Gastrocnemius medialis (tissue), 4 donors: ENCODE measurements at regions not wholly inside any gene's neighbourhood (a gene's known extent, or its start where the extent isn't known, plus 50 kb on each side); places are given as distances from the start of the nearest gene placed in this dataset.
"Not testable (repeated sequence)": the region's sequence is repeated elsewhere in the genome, so short reads cannot be mapped to it uniquely, and the experiment has no call there.

Experiments
- ATAC-seq, 2 donors: fragments of 150-250 bp; one replicate each; pipeline ENCODE4 v1.9.1; 2016
- DNase-seq, 2 donors: peaks; one replicate each; pipeline ENCODE4 v3.0.0-alpha.2; 2019
- H3K27ac ChIP-seq, 4 donors: fragments of 200-600 bp; sonication (generic); 1 replicate in 1 of 4; 2 replicates in 3 of 4; pipeline ENCODE4 v1.5.1; 2016 to 2018; ENCODE audit warnings: mild to moderate bottlenecking in 2 of 4, moderate library complexity in 1 of 4
- H3K27me3 ChIP-seq, 3 donors: fragments of 200-600 bp; sonication (generic) in 2 of 3; 1 replicate in 1 of 3; 2 replicates in 2 of 3; pipeline versions ENCODE4 v1.5.1 to v1.6.0; 2016 to 2019; ENCODE audit warnings: mild to moderate bottlenecking in 1 of 3, moderate library complexity in 1 of 3
- H3K36me3 ChIP-seq, 2 donors: fragments of 200-600 bp; sonication (generic) in 1 of 2; one replicate each; pipeline ENCODE4 v1.5.1; 2017 to 2018
- H3K4me1 ChIP-seq, 2 donors: fragments of 200-600 bp; sonication (generic) in 1 of 2; one replicate each; pipeline ENCODE4 v1.5.1; 2016 to 2017; ENCODE audit warnings: mild to moderate bottlenecking in 2 of 2
- H3K4me3 ChIP-seq, 4 donors: fragments of 200-600 bp; sonication (generic) in 3 of 4; 1 replicate in 1 of 4; 2 replicates in 3 of 4; pipeline ENCODE4 v1.5.1; 2016 to 2019; ENCODE audit warnings: mild to moderate bottlenecking in 2 of 4
- H3K9me3 ChIP-seq, 3 donors: fragments of 200-600 bp; sonication (generic) in 2 of 3; 1 replicate in 1 of 3; 2 replicates in 2 of 3; pipeline ENCODE4 v1.5.1; 2016 to 2019
- POLR2A ChIP-seq, 2 donors: fragments of 450-650 bp; IDR thresholded peaks; one replicate each; pipeline ENCODE4 v1.6.1; 2017; ENCODE audit warnings: antibody characterized with exemption in 2 of 2, mild to moderate bottlenecking in 2 of 2, moderate library complexity in 2 of 2
- in situ Hi-C, 4 donors: fragments of 200-750 bp; cut with MboI; loops; one replicate each; pipeline versions ENCODE4 v1.15.0 to v1.8.0; 2017; ENCODE audit warnings: low sequenced_read_pairs in 4 of 4
- intact Hi-C: fragments of 100-400 bp; cut with DNase I; formaldehyde crosslinking; loops from one replicate; pipeline ENCODE4 v1.15.1; 2023; ENCODE audit warnings: low total_unique reads
- TF ChIP-seq, protein P1 (sequence below), 5 experiments: fragments of 450-650 bp in 3 of 5; fragments of 200-600 bp in 2 of 5; sonication (generic) in 2 of 5; IDR thresholded peaks in 4 of 5; conservative IDR thresholded peaks in 1 of 5; 1 replicate in 4 of 5; 2 replicates in 1 of 5; pipeline ENCODE4 v1.5.1; 2016 to 2019; ENCODE audit warnings: antibody characterized with exemption in 5 of 5, mild to moderate bottlenecking in 3 of 5, moderate library complexity in 3 of 5

DNA sequence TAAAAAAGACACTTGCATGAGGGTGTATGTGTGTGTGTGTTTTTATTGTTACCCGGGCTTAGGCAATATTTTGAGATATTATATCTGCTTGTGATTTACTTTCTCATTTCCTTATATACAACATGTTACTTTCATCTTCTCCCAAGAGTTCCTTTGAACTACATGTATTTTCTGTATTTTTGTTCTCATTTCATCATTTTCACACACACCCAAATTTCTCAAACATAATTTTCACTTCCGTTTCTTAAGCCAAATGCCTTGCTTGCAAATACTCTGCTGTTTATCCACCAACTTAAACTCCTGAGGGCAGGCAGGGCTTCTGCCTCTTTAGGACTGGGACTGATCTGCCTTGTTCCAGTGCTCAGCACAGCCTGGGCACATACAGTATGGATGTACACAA, 69.3 kb upstream of the FYN start:
- H3K9me3 ChIP-seq: no peaks in the 10 kb centered on the region
- in situ Hi-C loops: no loop called here
- no peak for DNase-seq
- no peak for ATAC-seq
- no peak overlapping the region for H3K4me3 ChIP-seq
- no peaks in the 10 kb centered on the region for H3K36me3 ChIP-seq
- H3K27me3 ChIP-seq: no peaks in the 10 kb centered on the region
- H3K27ac ChIP-seq: no peak overlapping the region
- TF ChIP-seq POLR2A (IDR thresholded peaks at IDR 0.05): no peak
- TF ChIP-seq, protein P1, sequence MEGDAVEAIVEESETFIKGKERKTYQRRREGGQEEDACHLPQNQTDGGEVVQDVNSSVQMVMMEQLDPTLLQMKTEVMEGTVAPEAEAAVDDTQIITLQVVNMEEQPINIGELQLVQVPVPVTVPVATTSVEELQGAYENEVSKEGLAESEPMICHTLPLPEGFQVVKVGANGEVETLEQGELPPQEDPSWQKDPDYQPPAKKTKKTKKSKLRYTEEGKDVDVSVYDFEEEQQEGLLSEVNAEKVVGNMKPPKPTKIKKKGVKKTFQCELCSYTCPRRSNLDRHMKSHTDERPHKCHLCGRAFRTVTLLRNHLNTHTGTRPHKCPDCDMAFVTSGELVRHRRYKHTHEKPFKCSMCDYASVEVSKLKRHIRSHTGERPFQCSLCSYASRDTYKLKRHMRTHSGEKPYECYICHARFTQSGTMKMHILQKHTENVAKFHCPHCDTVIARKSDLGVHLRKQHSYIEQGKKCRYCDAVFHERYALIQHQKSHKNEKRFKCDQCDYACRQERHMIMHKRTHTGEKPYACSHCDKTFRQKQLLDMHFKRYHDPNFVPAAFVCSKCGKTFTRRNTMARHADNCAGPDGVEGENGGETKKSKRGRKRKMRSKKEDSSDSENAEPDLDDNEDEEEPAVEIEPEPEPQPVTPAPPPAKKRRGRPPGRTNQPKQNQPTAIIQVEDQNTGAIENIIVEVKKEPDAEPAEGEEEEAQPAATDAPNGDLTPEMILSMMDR (IDR thresholded peaks at IDR 0.05 in 4 of 5, conservative IDR thresholded peaks at IDR 0.05 in 1 of 5): no peak
- H3K4me1 ChIP-seq: no peaks in the 10 kb centered on the region
- intact Hi-C loops: no loop called here

DNA sequence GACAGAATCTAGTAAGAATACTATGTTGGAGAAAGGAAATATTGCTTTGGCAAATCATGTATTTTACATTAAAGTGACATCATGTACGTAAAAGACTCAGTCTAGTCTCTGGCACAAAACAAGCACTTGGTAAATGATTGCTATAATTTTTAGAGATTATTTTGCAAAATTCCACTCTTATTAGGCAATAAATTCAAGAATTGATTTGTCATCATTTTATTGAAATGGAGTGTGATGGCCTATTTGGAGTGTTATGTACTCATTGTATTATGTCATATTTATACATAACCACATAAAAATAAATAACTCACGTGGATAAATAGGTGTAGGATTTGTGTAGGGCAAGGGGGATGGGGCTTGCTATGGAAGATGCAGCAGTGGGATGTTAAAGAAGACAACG, 70.0 kb upstream of the FYN start:
- H3K36me3 ChIP-seq: no peaks in the 10 kb centered on the region
- H3K27me3 ChIP-seq: no peaks in the 10 kb centered on the region
- H3K4me1 ChIP-seq: no peaks in the 10 kb centered on the region
- H3K4me3 ChIP-seq: no peak overlapping the region
- no peak overlapping the region for H3K27ac ChIP-seq
- TF ChIP-seq, protein P1 (IDR thresholded peaks at IDR 0.05 in 4 of 5, conservative IDR thresholded peaks at IDR 0.05 in 1 of 5): no peak
- TF ChIP-seq POLR2A (IDR thresholded peaks at IDR 0.05): no peak
- in situ Hi-C loops (no loop called here), intact Hi-C loops (no loop called here)
- DNase-seq: no peak
- no peak for ATAC-seq
- no peaks in the 10 kb centered on the region for H3K9me3 ChIP-seq

GRCh38 chr6:111943726-111944125, 70.5 kb upstream of the FYN start:
- TF ChIP-seq POLR2A (IDR thresholded peaks at IDR 0.05): no peak
- TF ChIP-seq, protein P1 (IDR thresholded peaks at IDR 0.05 in 4 of 5, conservative IDR thresholded peaks at IDR 0.05 in 1 of 5): no peak
- ATAC-seq (no peak), DNase-seq (no peak)
- H3K27ac ChIP-seq: no peak overlapping the region
- H3K4me1 ChIP-seq: no peaks in the 10 kb centered on the region
- H3K36me3 ChIP-seq: no peaks in the 10 kb centered on the region
- no peaks in the 10 kb centered on the region for H3K9me3 ChIP-seq
- in situ Hi-C loops: no loop called here
- no peak overlapping the region for H3K4me3 ChIP-seq
- H3K27me3 ChIP-seq: no peaks in the 10 kb centered on the region
- intact Hi-C loops: no loop called here

DNA sequence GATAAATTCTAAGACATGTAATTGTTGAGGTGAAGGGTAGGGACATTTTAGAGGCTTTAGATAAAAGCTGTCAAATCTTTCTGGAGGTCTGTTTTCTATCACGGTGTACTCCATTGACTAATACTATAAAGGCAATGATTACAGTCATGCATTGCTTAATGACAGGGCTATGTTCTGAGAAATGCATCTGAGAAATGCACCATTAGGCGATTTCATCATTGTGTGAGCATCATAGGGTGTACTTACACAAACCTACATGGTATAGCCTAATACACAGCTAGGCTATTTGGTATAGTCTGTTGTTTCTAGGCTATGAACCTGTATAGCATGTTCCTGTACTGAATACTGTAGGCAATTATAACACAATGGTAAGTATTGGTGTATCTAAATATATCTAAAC, 71.3 kb upstream of the FYN start:
- TF ChIP-seq, protein P1 (IDR thresholded peaks at IDR 0.05 in 4 of 5, conservative IDR thresholded peaks at IDR 0.05 in 1 of 5): no peak
- TF ChIP-seq POLR2A (IDR thresholded peaks at IDR 0.05): no peak
- Histone ChIP-seq H3K27ac (no peak overlapping the region), H3K4me3 (no peak overlapping the region), H3K36me3 (no peaks in the 10 kb centered on the region), H3K4me1 (no peaks in the 10 kb centered on the region), H3K27me3 (no peaks in the 10 kb centered on the region), H3K9me3 (no peaks in the 10 kb centered on the region)
- in situ Hi-C loops: no loop called here
- ATAC-seq (no peak), DNase-seq (no peak)
- intact Hi-C loops: no loop called here

DNA sequence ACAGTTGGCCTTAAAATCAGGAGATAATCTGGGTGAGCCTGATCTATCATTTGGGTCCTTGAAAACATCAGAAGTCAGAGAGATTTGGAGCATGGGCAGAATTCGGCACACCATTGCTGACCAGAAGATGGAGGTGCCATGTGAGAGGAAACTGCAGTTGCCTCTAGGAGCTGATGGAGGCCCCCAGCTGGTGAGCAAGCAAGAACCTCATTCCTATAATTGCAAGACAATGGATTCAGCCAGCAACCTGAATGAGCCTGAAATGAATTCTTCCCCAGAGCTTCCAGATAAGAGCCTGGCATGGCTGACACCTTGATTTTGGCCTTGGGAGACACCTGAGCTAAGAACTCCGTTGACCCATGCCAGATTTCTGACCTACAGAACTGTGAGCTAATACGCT, 76.3 kb upstream of the FYN start:
- H3K36me3 ChIP-seq: no peaks in the 10 kb centered on the region
- H3K27me3 ChIP-seq: peaks cover 0 to 5% (median 3%) of the 10 kb centered on the region in 3 donors
- no peak overlapping the region for H3K4me3 ChIP-seq
- DNase-seq: no peak
- H3K4me1 ChIP-seq: no peaks in the 10 kb centered on the region
- H3K9me3 ChIP-seq: no peaks in the 10 kb centered on the region
- TF ChIP-seq POLR2A (IDR thresholded peaks at IDR 0.05): no peak
- TF ChIP-seq, protein P1 (IDR thresholded peaks at IDR 0.05 in 4 of 5, conservative IDR thresholded peaks at IDR 0.05 in 1 of 5): no peak
- no peak overlapping the region for H3K27ac ChIP-seq
- in situ Hi-C loops (no loop called here), intact Hi-C loops (no loop called here)
- ATAC-seq: no peak

- H3K36me3 ChIP-seq, DNase-seq, H3K27me3 ChIP-seq, H3K27ac ChIP-seq, H3K9me3 ChIP-seq, H3K4me3 ChIP-seq, intact Hi-C loops, ATAC-seq, H3K4me1 ChIP-seq, in situ Hi-C loops: not testable (repeated sequence)
Observed at GRCh38 chr6:111949984-111950383, 76.7 kb upstream of the FYN start.
